ENCODE measurements at regions not wholly inside any gene's neighbourhood (a gene's known extent, or its start where the extent isn't known, plus 50 kb on each side); places are given as distances from the start of the nearest gene placed in this dataset.
"Not testable (repeated sequence)": the region's sequence is repeated elsewhere in the genome, so short reads cannot be mapped to it uniquely, and the experiment has no call there.

- DNase-seq: no peak
Observed at GRCh38 chr17:62322313-62322712, 58.0 kb upstream of the EFCAB3 start.

DNA sequence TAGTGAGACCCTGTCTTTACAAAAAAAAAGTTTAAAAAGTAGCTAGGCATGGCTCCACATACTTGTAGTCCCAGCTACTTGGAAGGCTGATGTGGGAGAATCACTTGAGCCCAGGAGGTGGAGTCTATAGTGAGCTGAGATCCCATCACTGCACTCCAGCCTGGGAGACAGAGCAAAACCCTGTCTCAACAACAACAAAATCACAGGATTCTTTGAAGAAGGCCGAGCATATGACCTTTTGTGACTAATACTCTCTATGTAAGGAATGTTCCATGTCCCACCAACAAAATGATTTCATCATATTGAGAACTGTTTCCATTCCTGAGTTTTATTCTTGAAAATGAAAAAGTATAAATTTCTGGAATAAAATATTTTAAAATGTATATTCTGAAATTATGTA is 58.9 kb upstream of the EFCAB3 start:
- no peak for DNase-seq

DNA sequence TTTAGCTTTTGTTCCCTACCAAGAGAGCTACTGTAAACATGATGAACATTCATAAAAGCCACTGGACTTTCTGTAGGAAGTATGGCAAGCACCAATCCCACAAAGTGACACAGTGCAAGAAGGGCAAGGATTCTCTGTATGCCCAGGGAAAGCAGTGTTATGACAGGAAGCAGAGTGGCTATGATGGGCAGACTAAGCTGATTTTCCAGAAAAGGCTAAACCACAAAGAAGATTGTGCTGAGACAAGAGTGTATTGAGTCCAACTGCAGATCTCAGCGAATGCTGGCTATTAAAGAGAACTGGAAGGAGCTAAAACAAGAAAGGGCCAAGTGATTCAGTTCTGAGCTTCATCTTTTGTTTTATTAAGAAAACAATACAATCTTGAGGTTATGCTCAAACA is 60.5 kb upstream of the EFCAB3 start:
- DNase-seq: no peak

GRCh38 chr17:62309396-62309795 is 71.0 kb upstream of the EFCAB3 start:
- no peak for DNase-seq

DNA sequence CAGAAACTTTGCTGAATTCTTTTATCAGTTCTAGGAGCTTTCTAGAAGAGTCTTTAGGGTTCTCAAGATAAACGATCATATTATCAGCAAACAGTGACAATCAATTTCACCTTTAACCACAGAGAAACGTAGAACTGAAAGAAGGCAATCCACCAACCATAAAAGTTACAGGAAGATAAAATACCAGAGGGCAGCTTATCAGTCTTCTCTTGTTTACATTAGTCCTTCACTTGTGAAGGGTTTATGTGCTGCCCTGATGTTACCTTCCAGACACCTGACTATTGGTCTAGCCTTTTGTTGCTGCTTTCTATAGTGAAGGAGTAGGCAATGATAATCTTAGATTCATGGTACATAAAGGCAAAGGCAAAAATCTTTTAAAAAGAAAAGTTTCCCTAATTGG is 73.2 kb upstream of the EFCAB3 start:
- no peak for DNase-seq

- no peak for DNase-seq
Observed at GRCh38 chr17:62303476-62303875, 76.9 kb upstream of the EFCAB3 start.

- DNase-seq: no peak
Observed at GRCh38 chr17:62300697-62301096, 79.7 kb upstream of the EFCAB3 start.

DNA sequence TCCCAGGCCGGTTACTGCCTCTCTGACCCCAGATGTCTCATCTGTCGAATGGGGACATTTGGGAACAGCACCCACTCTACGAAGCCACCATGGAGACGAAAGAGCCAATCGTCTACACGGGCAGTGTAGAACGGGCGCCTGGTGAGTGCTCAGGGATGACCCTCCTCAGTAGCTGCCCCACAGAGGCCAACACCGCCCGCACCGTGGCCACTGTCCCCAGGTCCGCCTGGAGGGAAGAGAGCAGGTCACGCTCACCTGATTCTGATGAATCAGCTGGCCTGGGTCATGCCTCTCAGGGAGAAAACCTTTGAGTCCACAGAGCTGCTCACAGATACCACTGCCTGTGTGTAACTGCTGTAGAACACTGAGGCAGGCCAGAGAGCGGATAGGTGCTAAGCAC is 105.1 kb upstream of the EFCAB3 start:
- DNase-seq: not testable (repeated sequence)

- not testable (repeated sequence) for DNase-seq
Observed at GRCh38 chr17:62268361-62268760, 112.0 kb upstream of the EFCAB3 start.

- DNase-seq: not testable (repeated sequence)
Observed at GRCh38 chr17:62264974-62265373, 115.4 kb upstream of the EFCAB3 start.

- not testable (repeated sequence) for DNase-seq
Observed at GRCh38 chr17:62255791-62256190, 124.6 kb upstream of the EFCAB3 start.

DNA sequence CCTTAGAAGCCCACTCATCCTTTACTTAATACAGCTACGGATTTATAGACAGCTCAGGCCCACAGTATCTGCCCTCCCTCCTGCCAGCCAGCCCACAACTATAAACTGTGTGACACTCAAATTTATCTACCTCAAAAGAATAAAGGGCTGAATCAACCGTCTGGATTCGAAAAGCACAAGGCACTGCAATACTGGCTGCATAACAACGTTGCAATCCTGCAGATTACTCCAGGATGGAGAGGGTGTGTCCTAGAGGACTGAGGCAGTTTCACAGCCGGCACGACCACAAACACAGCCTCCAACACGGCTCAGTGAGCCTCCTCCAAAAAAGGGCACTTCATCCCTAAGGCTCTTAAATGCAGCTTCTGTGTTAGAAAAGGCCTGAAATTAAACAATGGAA is 138.3 kb upstream of the EFCAB3 start:
- not testable (repeated sequence) for DNase-seq

DNA sequence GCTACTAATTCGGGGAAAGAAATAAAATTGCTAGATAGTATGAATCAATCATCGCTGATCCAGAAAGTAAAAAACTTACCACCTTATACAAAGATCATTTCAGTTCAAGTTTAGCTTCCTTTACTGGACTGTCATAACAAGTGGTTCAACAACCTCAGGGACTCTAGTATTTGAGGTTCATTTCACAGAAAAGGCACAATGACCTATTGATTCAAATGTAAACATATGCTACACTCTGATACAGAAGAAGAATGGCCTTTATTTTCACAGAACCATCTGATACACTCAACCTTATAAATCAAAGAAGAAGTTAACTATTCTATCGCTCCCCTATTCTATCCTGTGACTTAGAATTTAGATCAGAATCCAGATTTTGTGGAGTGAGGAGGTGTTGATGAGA is 140.8 kb upstream of the EFCAB3 start:
- DNase-seq: not testable (repeated sequence)

- not testable (repeated sequence) for DNase-seq
Observed at GRCh38 chr17:62238551-62239338, 141.6 kb upstream of the EFCAB3 start.

DNA sequence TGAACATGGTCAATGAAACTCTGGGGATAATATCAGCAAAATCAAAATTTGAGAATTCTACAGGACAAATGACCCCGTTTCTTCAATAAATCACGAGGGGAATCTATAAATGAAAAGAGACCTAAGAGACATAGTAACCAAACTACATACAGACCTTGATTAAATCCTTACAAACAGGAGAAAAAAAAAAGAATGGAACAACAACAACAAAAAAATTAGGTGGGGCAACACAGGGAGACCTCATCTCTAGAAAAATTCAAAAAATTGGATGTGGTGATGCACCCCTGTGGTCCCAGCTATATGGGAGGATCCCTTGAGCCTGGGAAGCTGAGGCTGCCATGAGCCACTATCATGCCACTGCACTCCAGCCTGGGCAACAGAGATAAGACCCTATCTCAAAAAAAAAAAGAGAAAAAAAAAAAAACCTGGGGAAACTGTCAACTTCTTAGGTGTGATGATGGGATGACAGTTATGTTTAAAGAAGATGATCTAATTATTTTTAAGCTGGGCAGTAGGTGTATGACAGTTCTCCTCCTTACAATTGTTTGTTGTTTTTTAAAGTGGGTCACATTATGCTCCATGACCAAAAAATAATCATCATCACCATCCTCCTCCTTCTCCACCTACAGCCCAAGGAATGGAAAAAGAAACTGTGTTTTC is 146.4 kb upstream of the EFCAB3 start:
- DNase-seq: not testable (repeated sequence)

DNA sequence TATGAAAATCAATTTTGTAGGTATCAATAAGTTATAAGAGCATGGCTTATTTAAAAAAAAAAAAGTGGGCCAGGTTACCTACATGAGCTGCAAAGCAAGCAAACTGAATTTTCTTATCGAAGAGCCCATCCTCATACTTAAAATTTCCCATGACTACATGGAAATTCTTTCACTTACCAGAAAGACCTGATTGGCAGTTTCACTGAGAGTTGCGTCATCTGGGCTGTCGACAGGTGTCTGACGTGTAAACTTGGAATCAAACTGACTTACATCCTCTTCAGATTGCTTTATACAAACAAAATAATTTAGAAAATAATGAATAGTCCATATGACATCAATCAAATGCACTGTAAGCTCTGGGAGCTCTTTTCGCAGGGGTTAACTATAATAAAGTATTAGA is 149.1 kb upstream of the EFCAB3 start:
- DNase-seq: not testable (repeated sequence)

- not testable (repeated sequence) for DNase-seq
Observed at GRCh38 chr17:62226610-62227240, 153.6 kb upstream of the EFCAB3 start.

GRCh38 chr17:62223585-62223984 is 156.8 kb upstream of the EFCAB3 start:
- DNase-seq: not testable (repeated sequence)

- DNase-seq: peak; percentile 61
Observed at GRCh38 chr17:62219221-62219899, 154.3 kb upstream of the MED13 start.

- DNase-seq: no peak
Observed at GRCh38 chr17:62216847-62217246, 151.8 kb upstream of the MED13 start.

DNA sequence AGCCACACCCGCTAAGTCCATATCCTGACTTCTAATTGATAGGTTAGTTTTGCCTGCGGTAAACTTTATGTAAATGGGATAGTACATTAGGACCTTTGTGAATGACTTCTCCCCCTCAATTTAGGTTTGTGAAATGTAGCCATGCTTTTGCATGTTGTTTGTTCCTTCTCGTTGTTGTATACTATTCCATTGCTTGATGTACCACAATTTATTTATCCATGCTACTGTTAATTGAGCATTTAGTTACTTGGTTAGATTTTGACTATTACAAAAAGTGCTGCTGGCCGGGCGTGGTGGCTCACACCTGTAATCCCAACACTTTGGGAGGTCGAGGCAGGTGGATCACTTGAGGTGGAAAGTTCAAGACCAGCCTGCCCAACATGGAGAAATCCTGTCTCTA is 150.8 kb upstream of the MED13 start:
- DNase-seq: not testable (repeated sequence)

DNA sequence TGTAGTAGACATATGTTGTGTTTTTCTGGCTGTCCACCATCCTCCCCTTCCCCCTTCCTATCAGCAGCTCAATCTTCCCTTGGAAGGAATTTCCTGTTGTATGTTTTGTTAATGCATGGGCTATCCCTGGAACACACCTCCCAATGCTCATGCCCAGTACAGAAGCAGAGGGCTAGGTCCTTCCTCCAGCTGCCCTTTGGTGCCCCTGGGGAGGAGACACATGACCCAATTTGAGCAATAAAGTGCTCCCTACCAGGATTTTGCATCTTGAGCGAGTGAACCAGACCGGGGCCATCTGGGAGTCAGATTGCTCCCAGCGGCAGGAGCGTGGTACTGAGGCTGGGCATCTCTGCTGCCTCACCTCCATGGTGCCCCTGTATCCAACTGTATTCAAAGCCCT is 141.5 kb upstream of the MED13 start:
- no peak for DNase-seq

DNA sequence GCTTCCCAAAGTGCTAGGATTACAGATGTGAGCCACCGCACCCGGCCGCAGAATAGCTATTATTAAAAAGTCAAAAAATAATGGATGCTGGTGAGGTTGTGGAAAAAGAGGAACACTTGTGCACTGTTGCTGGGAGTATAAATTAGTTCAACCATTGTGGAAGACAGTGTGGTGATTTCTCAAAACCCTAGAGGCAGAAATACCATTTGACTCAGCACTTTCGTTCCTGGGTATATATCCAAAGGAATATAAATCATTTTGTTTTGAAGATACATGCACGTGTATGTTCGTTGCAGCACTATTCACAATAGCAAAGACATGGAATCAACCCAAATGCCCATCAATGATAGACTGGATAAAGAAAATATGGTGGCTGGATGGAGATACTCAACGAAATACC is 132.1 kb upstream of the MED13 start:
- DNase-seq: peak; percentile 3

Measured in MV-4-11 (cell line).